ENCODE measurements at regions not wholly inside any gene's neighbourhood (a gene's known extent, or its start where the extent isn't known, plus 50 kb on each side); places are given as distances from the start of the nearest gene placed in this dataset.

DNA sequence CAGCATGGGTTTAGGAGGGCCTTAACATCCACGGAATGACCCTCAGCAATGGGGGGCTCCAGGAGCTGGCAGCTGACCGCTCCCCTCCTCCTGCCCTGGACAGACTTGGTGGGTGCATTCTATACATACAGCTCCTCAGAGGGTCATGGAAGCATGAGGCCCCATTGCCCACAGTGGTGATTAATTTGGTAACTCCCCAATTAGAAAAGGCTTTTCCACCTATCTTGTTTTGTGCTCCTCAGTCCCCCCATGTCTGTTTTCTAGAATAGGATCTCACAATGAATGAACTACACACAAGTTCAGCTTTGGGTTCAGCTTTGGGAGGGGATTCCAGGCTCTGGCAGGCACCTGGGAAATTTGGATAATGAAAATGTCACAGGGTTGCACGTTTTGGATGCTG, 707.8 kb downstream of the UQCRFS1 start:
- DNase-seq (ENCODE audit: low read depth) = no peak

DNA sequence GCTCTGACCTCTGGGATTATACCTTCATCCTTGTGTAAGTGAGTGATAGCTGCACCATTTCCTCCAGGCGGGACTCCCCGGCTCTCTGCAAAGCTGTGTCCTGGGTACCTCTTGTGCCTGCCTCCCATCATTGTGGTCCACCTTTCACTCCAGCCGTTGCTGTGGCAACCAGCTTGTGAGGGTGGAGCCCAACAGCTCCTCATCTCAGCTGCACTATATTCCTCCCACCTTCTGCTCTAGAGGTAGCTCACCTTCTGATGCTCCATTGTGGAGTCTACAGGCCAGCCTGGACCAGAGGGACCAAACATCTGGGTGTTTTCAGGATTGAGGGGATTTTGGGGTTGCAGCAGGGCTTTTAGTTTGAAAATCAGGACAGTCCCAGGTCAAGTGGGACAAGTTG, 708.2 kb downstream of the UQCRFS1 start:
- DNase-seq (ENCODE audit: low read depth) = no peak
- Histone ChIP-seq H3K9me3 (ENCODE audit: control insufficient read depth, low read length) (no peaks in the 10 kb centered on the region), H3K4me1 (ENCODE audit: control insufficient read depth, insufficient read depth, low read length) (no peaks in the 10 kb centered on the region), H3K27me3 (replicated peaks; ENCODE audit: control insufficient read depth, insufficient read depth, low read length) (peaks cover 12% of the 10 kb centered on the region), H3K9ac (ENCODE audit: low read length) (no peak overlapping the region), H3K36me3 (ENCODE audit: control insufficient read depth, insufficient read depth, low read length, severe bottlenecking) (no peaks in the 10 kb centered on the region), H3K4me3 (ENCODE audit: low read length) (no peak overlapping the region)

More for the DNA sequence above, 707.8 kb downstream of the UQCRFS1 start:
- Histone ChIP-seq H3K4me1 (ENCODE audit: control insufficient read depth, insufficient read depth, low read length) (no peaks in the 10 kb centered on the region), H3K27me3 (replicated peaks; ENCODE audit: control insufficient read depth, insufficient read depth, low read length) (peaks cover 12% of the 10 kb centered on the region), H3K9me3 (ENCODE audit: control insufficient read depth, low read length) (no peaks in the 10 kb centered on the region), H3K9ac (ENCODE audit: low read length) (no peak overlapping the region), H3K36me3 (ENCODE audit: control insufficient read depth, insufficient read depth, low read length, severe bottlenecking) (no peaks in the 10 kb centered on the region), H3K4me3 (ENCODE audit: low read length) (no peak overlapping the region)

- Histone ChIP-seq H3K36me3 (ENCODE audit: control insufficient read depth, insufficient read depth, low read length, severe bottlenecking) (no peaks in the 10 kb centered on the region), H3K4me3 (ENCODE audit: low read length) (no peak overlapping the region), H3K9me3 (ENCODE audit: control insufficient read depth, low read length) (no peaks in the 10 kb centered on the region), H3K9ac (ENCODE audit: low read length) (no peak overlapping the region), H3K4me1 (ENCODE audit: control insufficient read depth, insufficient read depth, low read length) (no peaks in the 10 kb centered on the region), H3K27me3 (replicated peaks; ENCODE audit: control insufficient read depth, insufficient read depth, low read length) (peaks cover 12% of the 10 kb centered on the region)
- DNase-seq (ENCODE audit: low read depth) = no peak
These were observed 708.8 kb downstream of the UQCRFS1 start for GRCh38 chr19:28504139-28504538.

DNA sequence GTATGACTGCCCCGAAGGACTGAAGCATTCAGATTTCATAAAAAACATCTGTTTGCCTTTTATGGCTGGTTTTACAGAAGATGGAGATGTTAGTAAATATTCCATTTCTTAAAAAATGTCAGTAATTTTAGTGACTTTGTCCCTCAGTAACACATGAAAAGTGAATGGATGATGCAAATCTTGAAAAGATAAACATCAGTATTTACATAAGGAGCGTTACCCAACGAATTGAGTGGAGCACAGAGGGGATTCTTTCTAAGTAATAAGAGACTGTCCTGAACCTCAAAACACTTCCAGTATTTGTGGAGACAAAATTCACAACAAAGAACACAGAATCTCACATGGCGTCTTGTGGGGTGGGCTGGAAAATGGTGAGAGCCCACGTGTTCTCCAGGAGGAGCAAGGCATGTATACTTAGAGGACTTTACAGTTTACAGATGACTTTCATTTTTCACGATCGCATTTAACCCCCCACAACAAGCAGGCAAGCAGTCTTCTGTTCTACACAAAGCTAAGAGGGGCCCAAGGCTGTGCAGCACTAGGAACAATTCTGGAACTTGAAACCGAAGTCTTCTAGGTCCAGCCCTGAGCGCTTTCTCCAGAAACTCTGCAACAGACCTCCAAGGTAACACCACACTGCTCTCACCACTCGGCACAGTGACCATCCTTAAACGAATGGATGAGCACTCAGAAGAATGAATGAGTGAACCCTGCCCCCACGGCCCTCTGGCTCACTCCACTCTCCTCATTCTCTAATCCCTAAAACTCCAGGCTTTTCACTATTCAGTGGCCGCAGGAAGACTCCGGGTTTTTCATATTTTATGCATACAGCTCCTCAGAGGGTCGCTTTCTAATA, 709.8 kb downstream of the UQCRFS1 start:
- Histone ChIP-seq H3K9ac (ENCODE audit: low read length) (no peak overlapping the region), H3K9me3 (ENCODE audit: control insufficient read depth, low read length) (no peaks in the 10 kb centered on the region), H3K36me3 (ENCODE audit: control insufficient read depth, insufficient read depth, low read length, severe bottlenecking) (no peaks in the 10 kb centered on the region), H3K4me3 (ENCODE audit: low read length) (no peak overlapping the region), H3K27me3 (replicated peaks; ENCODE audit: control insufficient read depth, insufficient read depth, low read length) (peaks cover 12% of the 10 kb centered on the region), H3K4me1 (ENCODE audit: control insufficient read depth, insufficient read depth, low read length) (no peaks in the 10 kb centered on the region)
- peak; percentile 11 for DNase-seq (ENCODE audit: low read depth)

- Histone ChIP-seq H3K4me3 (ENCODE audit: low read length) (no peak overlapping the region), H3K9ac (ENCODE audit: low read length) (no peak overlapping the region), H3K9me3 (ENCODE audit: control insufficient read depth, low read length) (no peaks in the 10 kb centered on the region), H3K36me3 (ENCODE audit: control insufficient read depth, insufficient read depth, low read length, severe bottlenecking) (no peaks in the 10 kb centered on the region), H3K4me1 (ENCODE audit: control insufficient read depth, insufficient read depth, low read length) (no peaks in the 10 kb centered on the region), H3K27me3 (replicated peaks; ENCODE audit: control insufficient read depth, insufficient read depth, low read length) (peaks cover 12% of the 10 kb centered on the region)
- no peak for DNase-seq (ENCODE audit: low read depth)
These were observed 711.0 kb downstream of the UQCRFS1 start for GRCh38 chr19:28501976-28502375.

DNA sequence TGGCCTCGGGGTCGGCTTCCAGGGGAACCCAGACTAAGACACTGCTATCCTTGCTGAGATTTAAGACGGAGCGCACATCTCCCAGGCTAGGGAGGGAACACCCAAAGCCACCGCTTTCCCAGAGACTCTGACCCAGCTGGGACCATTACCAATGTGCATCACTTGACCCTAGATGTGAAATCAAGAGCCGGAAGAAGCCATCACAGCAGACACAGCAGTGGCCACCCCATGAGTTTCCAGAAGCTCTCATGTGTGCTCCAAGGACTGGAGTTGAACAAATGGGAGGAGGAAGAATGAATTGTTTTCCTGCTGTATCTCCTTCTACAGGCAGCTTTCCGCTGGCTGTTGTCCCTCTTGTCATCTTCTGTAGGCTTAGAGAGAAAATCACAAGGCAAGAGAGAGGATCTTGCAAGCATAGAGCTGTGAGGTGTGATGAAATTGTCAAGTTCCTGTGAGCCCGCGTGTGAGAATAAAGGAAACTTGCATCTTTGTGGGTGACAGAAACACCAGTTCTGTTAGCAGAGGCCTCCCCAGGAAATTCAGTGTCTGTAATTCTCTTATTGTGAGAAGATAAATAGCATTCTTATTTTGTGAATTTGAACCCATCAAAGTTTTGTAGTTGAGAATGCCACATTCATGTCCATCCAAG, 711.8 kb downstream of the UQCRFS1 start:
- no peaks in the 10 kb centered on the region for H3K9me3 ChIP-seq (ENCODE audit: control insufficient read depth, low read length)
- DNase-seq (ENCODE audit: low read depth) = no peak
- peaks cover 12% of the 10 kb centered on the region for H3K27me3 ChIP-seq (replicated peaks; ENCODE audit: control insufficient read depth, insufficient read depth, low read length)
- H3K36me3 ChIP-seq (ENCODE audit: control insufficient read depth, insufficient read depth, low read length, severe bottlenecking) = no peaks in the 10 kb centered on the region
- H3K4me1 ChIP-seq (ENCODE audit: control insufficient read depth, insufficient read depth, low read length) = no peaks in the 10 kb centered on the region
- H3K4me3 ChIP-seq (ENCODE audit: low read length) = no peak overlapping the region
- no peak overlapping the region for H3K9ac ChIP-seq (ENCODE audit: low read length)

DNA sequence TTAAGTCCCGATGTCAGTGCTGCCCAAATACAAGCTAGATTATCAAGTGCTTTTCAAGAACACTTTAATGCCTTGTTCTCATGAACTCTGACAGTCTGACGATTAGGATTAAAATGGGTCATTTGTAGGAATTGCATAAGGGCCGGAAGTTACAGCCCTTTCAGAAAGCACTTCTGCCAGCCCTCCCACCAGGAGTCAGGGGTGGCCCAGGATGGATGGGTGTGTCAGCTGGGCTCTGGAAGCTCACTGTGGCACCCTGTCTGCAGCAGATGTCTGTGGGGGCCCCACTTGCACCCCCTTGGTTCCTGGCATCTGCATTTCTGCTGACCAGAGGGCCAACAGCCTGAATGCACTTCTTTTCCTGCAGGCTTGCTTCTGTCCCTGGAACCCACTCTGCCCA, 712.7 kb downstream of the UQCRFS1 start:
- Histone ChIP-seq H3K36me3 (ENCODE audit: control insufficient read depth, insufficient read depth, low read length, severe bottlenecking) (no peaks in the 10 kb centered on the region), H3K4me1 (ENCODE audit: control insufficient read depth, insufficient read depth, low read length) (no peaks in the 10 kb centered on the region), H3K27me3 (replicated peaks; ENCODE audit: control insufficient read depth, insufficient read depth, low read length) (peaks cover 12% of the 10 kb centered on the region), H3K9ac (ENCODE audit: low read length) (no peak overlapping the region), H3K4me3 (ENCODE audit: low read length) (no peak overlapping the region), H3K9me3 (ENCODE audit: control insufficient read depth, low read length) (no peaks in the 10 kb centered on the region)
- DNase-seq (ENCODE audit: low read depth) = no peak

GRCh38 chr19:28498404-28498976, 714.5 kb downstream of the UQCRFS1 start:
- DNase-seq (ENCODE audit: low read depth) = no peak
- H3K27me3 ChIP-seq (replicated peaks; ENCODE audit: control insufficient read depth, insufficient read depth, low read length) = peaks cover 8% of the 10 kb centered on the region

GRCh38 chr19:28497887-28498286, 715.1 kb downstream of the UQCRFS1 start:
- H3K36me3 ChIP-seq (ENCODE audit: control insufficient read depth, insufficient read depth, low read length, severe bottlenecking) = no peaks in the 10 kb centered on the region
- no peaks in the 10 kb centered on the region for H3K4me1 ChIP-seq (ENCODE audit: control insufficient read depth, insufficient read depth, low read length)
- H3K9ac ChIP-seq (ENCODE audit: low read length) = no peak overlapping the region
- no peak overlapping the region for H3K4me3 ChIP-seq (ENCODE audit: low read length)
- DNase-seq (ENCODE audit: low read depth) = no peak
- H3K9me3 ChIP-seq (ENCODE audit: control insufficient read depth, low read length) = no peaks in the 10 kb centered on the region
- peaks cover 8% of the 10 kb centered on the region for H3K27me3 ChIP-seq (replicated peaks; ENCODE audit: control insufficient read depth, insufficient read depth, low read length)

More at GRCh38 chr19:28498404-28498976, 714.5 kb downstream of the UQCRFS1 start:
- Histone ChIP-seq H3K4me3 (ENCODE audit: low read length) (no peak overlapping the region), H3K9me3 (ENCODE audit: control insufficient read depth, low read length) (no peaks in the 10 kb centered on the region), H3K4me1 (ENCODE audit: control insufficient read depth, insufficient read depth, low read length) (no peaks in the 10 kb centered on the region), H3K36me3 (ENCODE audit: control insufficient read depth, insufficient read depth, low read length, severe bottlenecking) (no peaks in the 10 kb centered on the region), H3K9ac (ENCODE audit: low read length) (no peak overlapping the region)

- Histone ChIP-seq H3K9ac (ENCODE audit: low read length) (no peak overlapping the region), H3K4me1 (ENCODE audit: control insufficient read depth, insufficient read depth, low read length) (no peaks in the 10 kb centered on the region), H3K27me3 (replicated peaks; ENCODE audit: control insufficient read depth, insufficient read depth, low read length) (peaks cover 6% of the 10 kb centered on the region), H3K9me3 (ENCODE audit: control insufficient read depth, low read length) (no peaks in the 10 kb centered on the region), H3K4me3 (ENCODE audit: low read length) (no peak overlapping the region), H3K36me3 (ENCODE audit: control insufficient read depth, insufficient read depth, low read length, severe bottlenecking) (no peaks in the 10 kb centered on the region)
- DNase-seq (ENCODE audit: low read depth) = no peak
These were observed 715.8 kb downstream of the UQCRFS1 start for GRCh38 chr19:28497137-28497536.

GRCh38 chr19:28495046-28495445, 717.9 kb downstream of the UQCRFS1 start:
- no peak overlapping the region for H3K9ac ChIP-seq (ENCODE audit: low read length)
- no peak for DNase-seq (ENCODE audit: low read depth)

More at GRCh38 chr19:28495046-28495445, 717.9 kb downstream of the UQCRFS1 start:
- Histone ChIP-seq H3K9me3 (ENCODE audit: control insufficient read depth, low read length) (no peaks in the 10 kb centered on the region), H3K27me3 (replicated peaks; ENCODE audit: control insufficient read depth, insufficient read depth, low read length) (peaks cover 4% of the 10 kb centered on the region), H3K36me3 (ENCODE audit: control insufficient read depth, insufficient read depth, low read length, severe bottlenecking) (no peaks in the 10 kb centered on the region), H3K4me3 (ENCODE audit: low read length) (no peak overlapping the region), H3K4me1 (ENCODE audit: control insufficient read depth, insufficient read depth, low read length) (no peaks in the 10 kb centered on the region)

Measured in adipocyte (in vitro differentiated cells).